HCT116 (cell line): ENCODE measurements at regions not wholly inside any gene's neighbourhood (a gene's known extent, or its start where the extent isn't known, plus 50 kb on each side); places are given as distances from the start of the nearest gene placed in this dataset.

Source experiments
- ATAC-seq: fragments of 200-7000 bp; cut with Tn5 transposase; 2 replicates; pipeline ENCODE4 v1.9.1; 2020; ENCODE audit warnings: mild to moderate bottlenecking, moderate library complexity
- BruUV-seq: library from RNA; stranded (reverse); fragments of 400-500 nt; replicated peaks from 2 replicates; lab custom pipeline; 2021; lab: Mats Ljungman, UMichigan
- CTCF ChIA-PET: fragments of 300-600 bp; sonication (Branson Sonifier 250); formaldehyde crosslinking; loops from one replicate; lab custom pipeline; 2021; ENCODE audit warnings: antibody characterized with exemption; lab: Charles Lee
- POLR2A ChIA-PET: fragments of 300-600, 350-600 bp; sonication (Branson Sonifier 250); formaldehyde crosslinking; loops from one replicate; lab custom pipeline; 2021; ENCODE audit warnings: antibody characterized with exemption; lab: Charles Lee
- RAD21 ChIA-PET, 2 experiments: fragments of 300-600 bp; sonication (Branson Sonifier 250); formaldehyde crosslinking; loops; one replicate each; lab custom pipeline; 2023; ENCODE audit warnings: low total read pairs in 2 of 2; ENCODE audit not compliant: uncharacterized antibody in 2 of 2, unreplicated experiment in 2 of 2, low non-redundant PET in 1 of 2; lab: Charles Lee
- DNase-seq: peaks from one replicate; pipeline ENCODE4 v3.0.0-alpha.2; 2010; ENCODE audit warnings: low read depth, low spot score
- H2AFZ ChIP-seq: fragments of 200-600 bp; shearing (Covaris generic), sonication (generic); 2 replicates; pipeline ENCODE4 v1.6.1; 2017; ENCODE audit warnings: low read depth, mixed run types, mixed read lengths, antibody characterized with exemption, low read length; ENCODE audit not compliant: poor library complexity, severe bottlenecking
- H3K27ac ChIP-seq: 2 replicates; pipeline ENCODE4 v1.5.1; 2012; ENCODE audit warnings: low read depth, low read length
- H3K27me3 ChIP-seq: fragments of 200-600 bp; sonication (generic); 2 replicates; pipeline ENCODE4 v1.6.1; 2016; ENCODE audit warnings: mixed run types, low read length, mixed read lengths; ENCODE audit not compliant: insufficient read depth
- H3K36me3 ChIP-seq, 2 experiments: fragments of 200-500 bp in 1 of 2; fragments of 200-600 bp in 1 of 2; sonication (Bioruptor generic) in 1 of 2; sonication (generic) in 1 of 2; 2 replicates each; pipeline versions ENCODE4 v1.5.1 to v1.6.1; 2014 to 2016; ENCODE audit warnings: low read length in 2 of 2, inconsistent platforms in 1 of 2, mixed read lengths in 1 of 2, mixed run types in 1 of 2; ENCODE audit not compliant: insufficient read depth in 2 of 2, control insufficient read depth in 1 of 2
- H3K4me1 ChIP-seq, 2 experiments: fragments of 200-600 bp in 1 of 2; sonication (generic) in 1 of 2; 2 replicates each; pipeline versions ENCODE4 v1.5.1 to v1.6.1; 2012 to 2017; ENCODE audit warnings: low read length in 2 of 2, inconsistent platforms in 1 of 2, mild to moderate bottlenecking in 1 of 2, mixed read lengths in 1 of 2, mixed run types in 1 of 2, moderate library complexity in 1 of 2; ENCODE audit not compliant: insufficient read depth in 2 of 2, control insufficient read depth in 1 of 2
- H3K4me2 ChIP-seq: fragments of 200-600 bp; sonication (generic); 2 replicates; pipeline ENCODE4 v1.6.1; 2017; ENCODE audit warnings: mixed run types, low read length, mixed read lengths
- H3K4me3 ChIP-seq, 2 experiments: fragments of 200-600 bp in 1 of 2; sonication (generic) in 1 of 2; replicated peaks in 1 of 2; 2 replicates each; pipeline ENCODE4 v1.5.1; 2011 to 2016; ENCODE audit warnings: low read length in 2 of 2, control low read depth in 1 of 2, low read depth in 1 of 2, mild to moderate bottlenecking in 1 of 2, mixed read lengths in 1 of 2, mixed run types in 1 of 2
- H3K79me2 ChIP-seq: fragments of 200-600 bp; sonication (generic); 2 replicates; pipeline ENCODE4 v1.6.1; 2017; ENCODE audit warnings: mild to moderate bottlenecking, mixed run types, low read length, moderate library complexity, mixed read lengths; ENCODE audit not compliant: insufficient read depth
- H3K9ac ChIP-seq: fragments of 200-600 bp; sonication (generic); 2 replicates; pipeline ENCODE4 v1.6.1; 2016; ENCODE audit warnings: low read length, mixed read lengths
- H3K9me2 ChIP-seq: fragments of 200-600 bp; sonication (generic), shearing (Covaris generic); 2 replicates; pipeline ENCODE4 v1.6.1; 2017; ENCODE audit warnings: mixed run types, mild to moderate bottlenecking, moderate library complexity; ENCODE audit not compliant: insufficient read depth
- H3K9me3 ChIP-seq, 2 experiments: fragments of 200-500 bp in 1 of 2; fragments of 200-600 bp in 1 of 2; sonication (Bioruptor generic) in 1 of 2; sonication (generic) in 1 of 2; 2 replicates each; pipeline ENCODE4 v1.6.1; 2014 to 2017; ENCODE audit warnings: low read length in 2 of 2, mixed read lengths in 2 of 2, inconsistent platforms in 1 of 2, low read depth in 1 of 2, mild to moderate bottlenecking in 1 of 2, mixed run types in 1 of 2, moderate library complexity in 1 of 2; ENCODE audit not compliant: control insufficient read depth in 1 of 2, insufficient read depth in 1 of 2
- H4K20me1 ChIP-seq: fragments of 200-600 bp; sonication (generic), shearing (Covaris generic); 2 replicates; pipeline ENCODE4 v1.6.1; 2017; ENCODE audit warnings: mixed run types, mild to moderate bottlenecking, moderate library complexity; ENCODE audit not compliant: insufficient read depth
- CBX3 ChIP-seq: IDR thresholded peaks from 2 replicates; pipeline ENCODE4 v1.6.1; 2012; ENCODE audit warnings: low read depth
- EZH2 ChIP-seq: fragments of 200-600 bp; sonication (generic); IDR thresholded peaks from 2 replicates; pipeline ENCODE4 v1.6.1; 2017; ENCODE audit warnings: antibody characterized with exemption, mixed run types
- REST ChIP-seq: IDR thresholded peaks from 2 replicates; pipeline ENCODE4 v1.6.1; 2012; ENCODE audit warnings: low read depth
- SRF ChIP-seq: IDR thresholded peaks from 2 replicates; pipeline ENCODE4 v1.6.1; 2012; ENCODE audit warnings: low read depth
- TCF7L2 ChIP-seq: IDR thresholded peaks from 2 replicates; pipeline ENCODE4 v1.7.0; 2011; ENCODE audit warnings: borderline replicate concordance, inconsistent platforms; ENCODE audit not compliant: insufficient read depth, insufficient read length; ENCODE audit errors: extremely low read depth
- ZBTB33 ChIP-seq: IDR thresholded peaks from 2 replicates; pipeline ENCODE4 v1.6.1; 2011; ENCODE audit warnings: mild to moderate bottlenecking, low read length, moderate library complexity; ENCODE audit not compliant: insufficient replicate concordance; ENCODE audit errors: extremely low read depth
- ZFX ChIP-seq: fragments of 450-650 bp; IDR thresholded peaks from 2 replicates; pipeline ENCODE4 v1.6.1; 2017
- intact Hi-C: fragments of 100-400 bp; cut with micrococcal nuclease; formaldehyde crosslinking; loops from 2 replicates; pipeline ENCODE4 v1.10.0; 2022

DNA sequence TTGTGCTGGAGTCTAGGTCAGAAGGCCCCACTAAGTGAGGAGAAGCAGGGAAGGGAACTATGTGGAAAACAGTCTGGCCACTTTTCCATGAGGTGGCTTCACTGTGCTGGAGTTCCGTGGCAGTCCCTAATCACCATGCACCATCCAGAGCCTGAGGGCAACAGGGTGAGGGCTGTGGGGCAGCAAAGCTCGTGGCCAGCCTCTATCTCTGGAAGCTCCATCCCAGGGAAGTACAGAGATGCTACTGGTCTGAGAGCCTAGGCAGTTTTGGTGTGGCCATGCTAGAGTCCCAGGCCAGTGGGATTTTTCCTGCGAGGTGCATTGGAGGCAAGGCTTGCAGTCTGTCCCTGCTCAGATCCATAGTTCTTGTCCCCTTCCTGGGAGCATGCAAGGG, 157.3 kb upstream of the LRRC7 start (continued):
- TF ChIP-seq REST (no peak), CBX3 (no peak), TCF7L2 (no peak)

DNA sequence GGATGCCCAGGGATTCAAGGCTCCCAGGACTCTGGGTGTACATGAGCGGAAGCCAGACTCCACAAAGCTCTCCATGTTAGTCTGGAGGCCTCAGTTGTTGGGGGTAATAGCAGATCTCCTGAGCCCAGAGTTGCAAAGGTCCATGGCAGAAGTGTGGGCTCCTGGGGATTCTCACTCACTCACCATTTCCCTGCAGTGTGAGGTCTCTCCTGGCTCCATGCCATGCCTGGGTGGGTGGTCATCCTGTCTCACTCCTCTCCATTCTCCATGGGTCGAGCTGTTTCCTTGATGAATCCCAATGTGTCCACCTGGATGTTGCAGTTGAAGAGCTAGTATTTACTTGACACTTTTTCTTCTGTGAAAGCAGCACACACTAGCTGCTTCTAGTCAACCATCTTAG, 156.8 kb upstream of the LRRC7 start:
- Histone ChIP-seq H3K36me3 (no peaks in the 10 kb centered on the region), H3K27ac (no peak overlapping the region), H3K4me3 (no peak overlapping the region), H3K9me2 (no peaks in the 10 kb centered on the region), H3K9ac (no peak overlapping the region), H4K20me1 (no peaks in the 10 kb centered on the region), H2AFZ (no peak overlapping the region), H3K79me2 (no peaks in the 10 kb centered on the region), H3K9me3 (no peaks in the 10 kb centered on the region), H3K4me2 (no peak overlapping the region), H3K27me3 (peaks cover 6% of the 10 kb centered on the region; the same call in 1 of the 2 replicates), H3K4me1 (no peaks in the 10 kb centered on the region)
- TF ChIP-seq SRF, result no peak
- TF ChIP-seq ZBTB33, result no peak
- TF ChIP-seq EZH2, result no peak
- no peak for TF ChIP-seq TCF7L2
- TF ChIP-seq ZFX, result no peak
- CTCF ChIA-PET, result no interaction called here
- POLR2A ChIA-PET, result no interaction called here
- intact Hi-C loops, result no loop called here
- DNase-seq (no peak), ATAC-seq (no peak)
- RAD21 ChIA-PET, result no interaction called here
- no TSS peak for BruUV-seq
